Heart right ventricle (tissue), 16 donors: ENCODE measurements at regions not wholly inside any gene's neighbourhood (a gene's known extent, or its start where the extent isn't known, plus 50 kb on each side); places are given as distances from the start of the nearest gene placed in this dataset.

Experiments used
- ATAC-seq, 8 donors: fragments of 200-7000 bp; cut with Tn5 transposase; one replicate each; pipeline ENCODE4 v1.9.1; 2020; ENCODE audit warnings: mild to moderate bottlenecking in 8 of 8, moderate library complexity in 8 of 8, moderate number of reproducible peaks in 1 of 8
- DNase-seq, 2 donors: peaks; one replicate each; pipeline ENCODE4 v3.0.0-alpha.2; 2020
- H3K27ac ChIP-seq, 10 donors: fragments of 200-600 bp; sonication (generic) in 2 of 10; one replicate each; pipeline versions ENCODE4 v1.5.0 to v1.8.0; 2020 to 2022; ENCODE audit warnings: mild to moderate bottlenecking in 3 of 10
- H3K27me3 ChIP-seq, 7 donors: fragments of 200-600 bp; one replicate each; pipeline ENCODE4 v1.8.0; 2021 to 2022; ENCODE audit warnings: mild to moderate bottlenecking in 2 of 7
- H3K36me3 ChIP-seq, 9 donors: fragments of 200-600 bp; sonication (generic) in 1 of 9; one replicate each; pipeline versions ENCODE4 v1.5.0 to v1.8.0; 2020 to 2022; ENCODE audit warnings: mild to moderate bottlenecking in 2 of 9
- H3K4me1 ChIP-seq, 9 donors: fragments of 200-600 bp; sonication (generic) in 1 of 9; one replicate each; pipeline versions ENCODE4 v1.5.0 to v1.8.0; 2020 to 2022; ENCODE audit warnings: mild to moderate bottlenecking in 4 of 9
- H3K4me3 ChIP-seq, 10 donors: fragments of 200-600 bp; sonication (generic) in 2 of 10; one replicate each; pipeline versions ENCODE4 v1.5.0 to v1.8.0; 2020 to 2022; ENCODE audit warnings: mild to moderate bottlenecking in 7 of 10, moderate library complexity in 2 of 10
- H3K9me3 ChIP-seq, 11 donors: fragments of 200-600 bp in 10 of 11; sonication (generic) in 2 of 11; one replicate each; pipeline versions ENCODE4 v1.5.0 to v1.8.0; 2013 to 2022; ENCODE audit warnings: mild to moderate bottlenecking in 2 of 11, control low read depth in 1 of 11, moderate library complexity in 1 of 11
- WGBS, 2 donors: extraction: QIAGEN DNeasy Blood & Tissue Kit; methylation state at CpG; one replicate each; pipeline ENCODE4 v1.1.7; 2013; ENCODE audit warnings: inconsistent platforms in 1 of 2; 5-methylcytosine and 5-hydroxymethylcytosine counted together
- intact Hi-C, 10 donors: fragments of 100-400 bp; cut with DNase I; formaldehyde crosslinking; loops; one replicate each; pipeline versions ENCODE4 v1.11.1 to v1.14.2; 2022
- TF ChIP-seq, protein P1 (sequence below), 9 donors: fragments of 200-600 bp; sonication (generic) in 2 of 9; IDR thresholded peaks; one replicate each; pipeline versions ENCODE4 v1.5.0 to v1.8.0; 2021 to 2022; ENCODE audit warnings: antibody characterized with exemption in 9 of 9, mild to moderate bottlenecking in 5 of 9, moderate library complexity in 1 of 9
- donor health status: Arrhythmogenic right ventricular cardiomyopathy.
- donor health status: ischemic (EF 13 %, LVEDD 7.1; RV severe dilation, severe dysfunction).
- donor health status: healthy with polysubstance abuse.
- donor health status: DM: no; HTN: yes; CAD: no.
- donor health status: DM: no; HTN: no; CAD: no.
- donor health status: ischemic (EF 25% LVEDD 6.9; RV normal size, moderate dysfunction).
- donor health status: ischemic (EF 25% LVEDD 5.7; RV mildly dilated, moderate dysfunction).
- donor health status: healthy.
- donor health status: DM: yes; HTN: yes; CAD: no.
- donor health status: Ischemic cardiomyopathy.
- donor health status: ischemic (EF 35%, LVEDD 5.7; RV mildly dilated, moderate dysfunction).
- donor health status: nonischemic (EF 11% LVEDD 7.7; RV severe dilation, severe dysfunction).
- donor health status: DM: yes; HTN: yes; CAD: no.
- donor health status: PGD.
- donor health status: ischemic (EF 29% LVEDD 5.4; RV normal size, mild dysfunction).
- donor health status: nonischemic (EF 23%, LVEDD 6.1; RV moderate dilation, normal function).

DNA sequence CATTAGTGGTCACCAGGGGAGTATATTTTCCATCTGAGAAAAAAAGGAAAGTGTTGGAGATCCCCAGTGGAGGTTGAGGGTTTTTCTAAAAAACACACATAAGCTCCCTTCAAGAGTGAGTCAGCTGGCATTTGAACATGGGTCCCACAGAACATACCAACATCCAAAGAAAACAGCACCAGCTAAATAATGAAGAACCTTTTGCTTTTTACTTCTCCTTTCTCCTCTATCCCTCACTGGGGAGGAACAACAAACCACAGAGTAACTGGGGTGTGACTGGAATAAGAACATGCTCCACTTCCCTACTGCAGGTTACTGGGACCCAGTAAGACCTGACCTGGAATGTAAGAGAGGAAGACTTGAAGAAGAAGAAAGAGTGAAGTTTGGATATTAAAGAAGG is 56.5 kb upstream of the RAPH1 start:
- no peaks in the 10 kb centered on the region for H3K27me3 ChIP-seq
- intact Hi-C loops: no loop called here
- H3K4me3 ChIP-seq: no peak overlapping the region
- no peak for DNase-seq
- H3K36me3 ChIP-seq: no peaks in the 10 kb centered on the region
- no peak overlapping the region for H3K27ac ChIP-seq
- H3K9me3 ChIP-seq: no peaks in the 10 kb centered on the region
- TF ChIP-seq, protein P1, sequence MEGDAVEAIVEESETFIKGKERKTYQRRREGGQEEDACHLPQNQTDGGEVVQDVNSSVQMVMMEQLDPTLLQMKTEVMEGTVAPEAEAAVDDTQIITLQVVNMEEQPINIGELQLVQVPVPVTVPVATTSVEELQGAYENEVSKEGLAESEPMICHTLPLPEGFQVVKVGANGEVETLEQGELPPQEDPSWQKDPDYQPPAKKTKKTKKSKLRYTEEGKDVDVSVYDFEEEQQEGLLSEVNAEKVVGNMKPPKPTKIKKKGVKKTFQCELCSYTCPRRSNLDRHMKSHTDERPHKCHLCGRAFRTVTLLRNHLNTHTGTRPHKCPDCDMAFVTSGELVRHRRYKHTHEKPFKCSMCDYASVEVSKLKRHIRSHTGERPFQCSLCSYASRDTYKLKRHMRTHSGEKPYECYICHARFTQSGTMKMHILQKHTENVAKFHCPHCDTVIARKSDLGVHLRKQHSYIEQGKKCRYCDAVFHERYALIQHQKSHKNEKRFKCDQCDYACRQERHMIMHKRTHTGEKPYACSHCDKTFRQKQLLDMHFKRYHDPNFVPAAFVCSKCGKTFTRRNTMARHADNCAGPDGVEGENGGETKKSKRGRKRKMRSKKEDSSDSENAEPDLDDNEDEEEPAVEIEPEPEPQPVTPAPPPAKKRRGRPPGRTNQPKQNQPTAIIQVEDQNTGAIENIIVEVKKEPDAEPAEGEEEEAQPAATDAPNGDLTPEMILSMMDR (IDR thresholded peaks at IDR 0.05): no peak
- peak in 3 of 8 donors; percentile 25 to 39 (median 29) for ATAC-seq
- H3K4me1 ChIP-seq: peaks cover 0 to 9% (median 0%) of the 10 kb centered on the region in 9 donors

DNA sequence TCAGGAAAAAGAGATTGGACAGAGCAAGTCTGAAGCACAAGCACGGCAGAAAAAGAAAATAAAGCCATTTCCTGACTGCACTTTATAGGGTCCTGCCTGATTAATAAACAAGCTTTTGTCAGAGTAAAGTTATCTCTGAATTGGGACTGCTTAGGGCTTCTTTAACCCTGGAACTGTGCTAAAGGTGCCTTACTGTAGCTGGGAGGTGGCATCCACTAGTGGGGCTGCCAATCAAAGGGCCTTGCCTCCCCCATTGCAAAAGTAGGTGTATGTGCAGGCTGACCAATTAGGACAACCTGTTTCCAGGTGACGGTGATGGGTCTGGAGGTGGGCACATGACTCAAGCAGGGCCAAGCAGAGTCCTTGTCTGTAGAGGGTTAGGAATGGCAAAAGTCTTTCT is 57.4 kb upstream of the RAPH1 start:
- 68% methylated on average over 2 of the region's 2 CpGs for WGBS, 2 donors
- H3K36me3 ChIP-seq: no peaks in the 10 kb centered on the region

DNA sequence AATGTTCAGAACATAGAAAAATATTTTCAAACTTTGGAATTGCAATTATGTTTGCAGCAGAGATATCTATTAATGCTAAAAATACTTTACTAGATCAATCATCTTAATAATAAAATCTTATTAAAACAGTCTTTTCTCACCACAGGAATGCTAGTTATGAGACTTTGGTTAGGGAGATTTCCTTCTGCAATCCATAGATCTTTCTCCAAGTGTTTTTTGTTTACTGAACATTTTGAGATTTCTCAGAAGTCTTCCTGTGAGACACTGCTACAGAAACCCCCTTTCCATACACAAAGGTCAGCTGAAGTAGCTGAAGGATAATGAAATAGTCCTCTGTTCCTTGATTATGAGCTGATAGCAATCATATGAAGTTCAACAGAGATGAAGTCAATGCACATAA is 59.4 kb upstream of the RAPH1 start:
- Histone ChIP-seq H3K9me3 (no peaks in the 10 kb centered on the region), H3K4me3 (no peak overlapping the region), H3K4me1 (peaks cover 0 to 16% (median 0%) of the 10 kb centered on the region in 9 donors), H3K27ac (no peak overlapping the region), H3K27me3 (no peaks in the 10 kb centered on the region), H3K36me3 (no peaks in the 10 kb centered on the region)
- TF ChIP-seq, protein P1 (IDR thresholded peaks at IDR 0.05): no peak
- ATAC-seq (no peak), DNase-seq (no peak)
- intact Hi-C loops: no loop called here

More for the DNA sequence above, 57.4 kb upstream of the RAPH1 start:
- Histone ChIP-seq H3K27ac (no peak overlapping the region), H3K27me3 (no peaks in the 10 kb centered on the region), H3K4me3 (no peak overlapping the region), H3K9me3 (no peaks in the 10 kb centered on the region), H3K4me1 (peaks cover 0 to 9% (median 0%) of the 10 kb centered on the region in 9 donors)
- DNase-seq: no peak
- TF ChIP-seq, protein P1 (IDR thresholded peaks at IDR 0.05): no peak
- ATAC-seq: no peak
- intact Hi-C loops: no loop called here

DNA sequence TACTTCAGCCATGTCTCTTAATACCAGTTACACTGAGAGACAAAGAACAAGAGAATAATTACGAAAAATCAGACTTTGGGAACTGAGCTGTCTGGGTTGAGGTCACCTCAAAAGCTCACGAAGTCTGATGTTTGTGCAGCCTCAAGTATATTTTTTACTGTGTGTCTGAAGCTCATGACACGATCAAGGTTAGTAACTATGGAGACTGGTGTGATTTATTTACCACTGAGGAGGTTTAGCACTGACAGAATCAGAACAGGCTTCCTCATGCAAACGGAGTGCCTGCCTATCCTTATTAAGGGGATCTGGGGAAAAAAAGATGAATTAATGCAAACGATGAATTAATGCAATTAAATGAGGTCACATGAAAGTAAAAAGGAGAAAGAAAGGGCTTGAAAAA is 61.1 kb upstream of the RAPH1 start:
- Histone ChIP-seq H3K36me3 (no peaks in the 10 kb centered on the region), H3K4me1 (peaks cover 0 to 15% (median 0%) of the 10 kb centered on the region in 9 donors), H3K4me3 (no peak overlapping the region), H3K9me3 (no peaks in the 10 kb centered on the region), H3K27ac (no peak overlapping the region), H3K27me3 (no peaks in the 10 kb centered on the region)
- DNase-seq (no peak), ATAC-seq (no peak)
- intact Hi-C loops: no loop called here
- 90 to 91% methylated on average over 5 of the region's 5 CpGs for WGBS, 2 donors
- TF ChIP-seq, protein P1 (IDR thresholded peaks at IDR 0.05): no peak

DNA sequence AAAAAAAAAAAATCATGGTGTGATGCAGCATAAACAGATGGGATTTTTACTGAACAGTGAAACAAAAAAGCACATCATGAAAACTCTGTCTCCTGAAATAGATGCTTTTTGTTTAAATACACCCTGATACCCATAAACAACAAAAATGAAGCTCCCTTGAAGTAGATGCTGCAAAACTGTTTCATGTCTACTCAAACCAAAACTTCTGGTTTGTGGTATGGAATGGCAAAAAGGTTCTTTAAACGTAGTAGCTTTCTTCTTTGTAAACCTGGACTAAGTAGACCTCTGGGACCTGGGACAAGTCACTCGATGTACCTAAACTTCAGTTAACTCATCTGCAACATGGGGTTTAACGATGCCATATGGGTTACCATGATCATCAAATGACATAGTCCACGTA is 64.4 kb upstream of the RAPH1 start:
- TF ChIP-seq, protein P1 (IDR thresholded peaks at IDR 0.05): no peak
- intact Hi-C loops: no loop called here
- H3K27ac ChIP-seq: no peak overlapping the region
- no peaks in the 10 kb centered on the region for H3K36me3 ChIP-seq
- DNase-seq: no peak
- peaks cover 0 to 14% (median 6%) of the 10 kb centered on the region in 9 donors for H3K4me1 ChIP-seq
- no peaks in the 10 kb centered on the region for H3K27me3 ChIP-seq
- H3K9me3 ChIP-seq: no peaks in the 10 kb centered on the region
- no peak for ATAC-seq
- WGBS, 2 donors: 93 to 94% methylated on average over 4 of the region's 4 CpGs
- H3K4me3 ChIP-seq: no peak overlapping the region
